22Rv1 (cell line): ENCODE measurements at regions not wholly inside any gene's neighbourhood (a gene's known extent, or its start where the extent isn't known, plus 50 kb on each side); places are given as distances from the start of the nearest gene placed in this dataset.

ENCODE experiments used
- H3K27ac ChIP-seq: fragments of 450-650 bp; 2 replicates; pipeline ENCODE4 v1.5.1; 2017
- CTCF ChIP-seq: fragments of 450-650 bp; IDR thresholded peaks from 2 replicates; pipeline ENCODE4 v1.5.1; 2017; ENCODE audit warnings: mild to moderate bottlenecking
- ZFX ChIP-seq: fragments of 450-650 bp; IDR thresholded peaks from 2 replicates; pipeline ENCODE4 v1.6.1; 2017; ENCODE audit warnings: antibody characterized with exemption, borderline replicate concordance

- TF ChIP-seq CTCF, result no peak
- no peak for TF ChIP-seq ZFX
- H3K27ac ChIP-seq, result no peak overlapping the region
Observed at GRCh38 chr3:86731501-86731901, 259.4 kb downstream of the VGLL3 start.

DNA sequence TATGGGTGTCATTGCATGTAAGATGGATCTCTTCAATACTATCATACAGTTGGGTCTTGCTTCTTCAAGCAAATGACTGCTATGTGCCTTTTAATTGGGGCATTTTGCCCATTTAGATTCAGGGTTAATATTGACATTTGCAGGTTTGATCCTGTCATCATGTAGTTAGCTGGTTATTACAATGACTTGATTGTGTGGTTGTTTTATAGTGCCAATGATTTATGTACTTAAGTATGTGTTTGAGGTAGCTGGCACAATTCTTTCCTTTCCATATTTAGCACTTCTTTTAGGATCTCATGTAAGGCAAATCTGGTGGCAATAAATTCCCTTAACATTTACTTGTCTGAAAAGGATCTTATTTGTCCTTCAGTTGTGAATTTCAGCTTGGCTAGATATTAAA, 267.5 kb downstream of the VGLL3 start:
- TF ChIP-seq CTCF (no peak), ZFX (no peak)
- no peak overlapping the region for H3K27ac ChIP-seq

DNA sequence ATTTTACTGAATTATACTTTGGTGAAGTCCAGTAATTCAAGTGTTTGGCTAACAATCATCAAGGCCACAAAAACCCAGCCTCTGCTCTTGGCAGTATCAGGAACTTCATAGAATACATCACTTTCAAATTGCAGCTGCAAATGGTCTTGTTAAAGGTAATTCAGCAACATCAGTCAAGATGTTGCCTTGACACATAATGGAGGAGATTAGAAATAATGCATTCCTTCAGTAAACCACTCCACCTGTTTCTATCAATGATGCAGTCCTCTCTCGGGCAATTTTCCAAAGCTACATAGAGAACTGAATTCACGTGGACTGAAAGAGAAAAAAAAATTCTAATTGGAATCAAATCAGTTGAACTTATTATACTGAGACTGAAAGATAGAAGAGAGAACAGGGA, 279.3 kb downstream of the VGLL3 start:
- H3K27ac ChIP-seq, result no peak overlapping the region
- no peak for TF ChIP-seq CTCF
- TF ChIP-seq ZFX, result no peak

- TF ChIP-seq ZFX (no peak), CTCF (no peak)
- no peak overlapping the region for H3K27ac ChIP-seq
Observed at GRCh38 chr3:86708893-86709292, 282.1 kb downstream of the VGLL3 start.

- TF ChIP-seq ZFX (no peak), CTCF (peak; percentile 81)
- no peak overlapping the region for H3K27ac ChIP-seq
Observed at GRCh38 chr3:86702381-86702958, 288.5 kb downstream of the VGLL3 start.

- H3K27ac ChIP-seq, result no peak overlapping the region
- no peak for TF ChIP-seq CTCF
- TF ChIP-seq ZFX, result no peak
Observed at GRCh38 chr3:86695752-86696151, 295.2 kb downstream of the VGLL3 start.

GRCh38 chr3:86673991-86674390, 317.0 kb downstream of the VGLL3 start:
- H3K27ac ChIP-seq, result no peak overlapping the region
- TF ChIP-seq ZFX, result no peak
- TF ChIP-seq CTCF, result no peak
